Gastroesophageal sphincter (tissue), 3 donors: ENCODE measurements at regions not wholly inside any gene's neighbourhood (a gene's known extent, or its start where the extent isn't known, plus 50 kb on each side); places are given as distances from the start of the nearest gene placed in this dataset.

ENCODE experiments used
- CTCF ChIP-seq, 4 experiments: fragments of 200-600 bp in 2 of 4; fragments of 450-650 bp in 2 of 4; sonication (generic) in 1 of 4; IDR thresholded peaks; one replicate each; pipeline ENCODE4 v1.5.1; 2017 to 2019; ENCODE audit warnings: antibody characterized with exemption in 4 of 4, mild to moderate bottlenecking in 2 of 4, moderate library complexity in 2 of 4
- POLR2AphosphoS5 ChIP-seq: sonication (generic); formaldehyde crosslinking; IDR thresholded peaks from one replicate; pipeline ENCODE4 v1.6.1; 2017; ENCODE audit warnings: antibody characterized with exemption

- TF ChIP-seq POLR2AphosphoS5 = no peak
- no peak for TF ChIP-seq CTCF (IDR thresholded peaks at IDR 0.05)
Measured at GRCh38 chr15:70479056-70479455, 284.3 kb downstream of the UACA start.
